ENCODE measurements at regions not wholly inside any gene's neighbourhood (a gene's known extent, or its start where the extent isn't known, plus 50 kb on each side); places are given as distances from the start of the nearest gene placed in this dataset.
"Not testable (repeated sequence)": the region's sequence is repeated elsewhere in the genome, so short reads cannot be mapped to it uniquely, and the experiment has no call there.

DNA sequence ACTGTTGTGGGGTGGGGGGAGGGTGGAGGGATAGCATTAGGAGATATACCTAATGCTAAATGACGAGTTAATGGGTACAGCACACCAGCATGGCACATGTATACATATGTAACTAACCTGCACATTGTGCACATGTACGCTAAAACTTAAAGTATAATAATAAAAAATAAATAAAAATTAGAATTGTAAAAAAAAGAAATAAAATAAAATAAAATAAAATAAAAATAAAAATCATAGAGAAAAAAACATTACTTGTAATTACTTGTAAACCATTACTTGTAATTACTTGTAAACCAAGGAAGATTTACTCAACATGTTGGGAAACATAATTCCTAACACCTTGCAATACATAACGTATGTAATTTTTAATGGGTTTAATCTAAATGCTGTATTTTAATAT lies 80.7 kb upstream of the CDH7 start:
- TF ChIP-seq, protein P1, sequence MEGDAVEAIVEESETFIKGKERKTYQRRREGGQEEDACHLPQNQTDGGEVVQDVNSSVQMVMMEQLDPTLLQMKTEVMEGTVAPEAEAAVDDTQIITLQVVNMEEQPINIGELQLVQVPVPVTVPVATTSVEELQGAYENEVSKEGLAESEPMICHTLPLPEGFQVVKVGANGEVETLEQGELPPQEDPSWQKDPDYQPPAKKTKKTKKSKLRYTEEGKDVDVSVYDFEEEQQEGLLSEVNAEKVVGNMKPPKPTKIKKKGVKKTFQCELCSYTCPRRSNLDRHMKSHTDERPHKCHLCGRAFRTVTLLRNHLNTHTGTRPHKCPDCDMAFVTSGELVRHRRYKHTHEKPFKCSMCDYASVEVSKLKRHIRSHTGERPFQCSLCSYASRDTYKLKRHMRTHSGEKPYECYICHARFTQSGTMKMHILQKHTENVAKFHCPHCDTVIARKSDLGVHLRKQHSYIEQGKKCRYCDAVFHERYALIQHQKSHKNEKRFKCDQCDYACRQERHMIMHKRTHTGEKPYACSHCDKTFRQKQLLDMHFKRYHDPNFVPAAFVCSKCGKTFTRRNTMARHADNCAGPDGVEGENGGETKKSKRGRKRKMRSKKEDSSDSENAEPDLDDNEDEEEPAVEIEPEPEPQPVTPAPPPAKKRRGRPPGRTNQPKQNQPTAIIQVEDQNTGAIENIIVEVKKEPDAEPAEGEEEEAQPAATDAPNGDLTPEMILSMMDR (IDR thresholded peaks at IDR 0.05; ENCODE audit: low read depth, low read length) = not testable (repeated sequence)
- not testable (repeated sequence) for TF ChIP-seq EZH2phosphoT487 (IDR thresholded peaks at IDR 0.05; ENCODE audit: low read depth)

Measured in OCI-LY3 (cell line).